Activated CD4-positive, alpha-beta T cell treated with anti-CD3 and anti-CD28 coated beads, Interleukin-2, amount 50 U/mL, for 16 hours (primary cell): ENCODE measurements at regions not wholly inside any gene's neighbourhood (a gene's known extent, or its start where the extent isn't known, plus 50 kb on each side); places are given as distances from the start of the nearest gene placed in this dataset.

Experiments used
- DNase-seq: peaks from one replicate; pipeline ENCODE4 v3.0.0-alpha.2; 2020

- no peak for DNase-seq
Measured at GRCh38 chr13:106381091-106381490, 154.4 kb downstream of the EFNB2 start.

- no peak for DNase-seq
Measured at GRCh38 chr13:106377931-106378662, 157.4 kb downstream of the EFNB2 start.

GRCh38 chr13:106377341-106377740 lies 158.1 kb downstream of the EFNB2 start:
- no peak for DNase-seq

- DNase-seq = no peak
Measured at GRCh38 chr13:106376401-106377112, 158.9 kb downstream of the EFNB2 start.

- no peak for DNase-seq
Measured at GRCh38 chr13:106375085-106375484, 160.4 kb downstream of the EFNB2 start.

- DNase-seq = no peak
Measured at GRCh38 chr13:106374631-106375030, 160.8 kb downstream of the EFNB2 start.

GRCh38 chr13:106373989-106374572 lies 161.4 kb downstream of the EFNB2 start:
- no peak for DNase-seq

- DNase-seq = no peak
Measured at GRCh38 chr13:106373304-106373988, 162.0 kb downstream of the EFNB2 start.

GRCh38 chr13:106372199-106373155 lies 163.0 kb downstream of the EFNB2 start:
- DNase-seq = no peak

GRCh38 chr13:106371024-106371423 lies 164.4 kb downstream of the EFNB2 start:
- no peak for DNase-seq

- no peak for DNase-seq
Measured at GRCh38 chr13:106369858-106370257, 165.6 kb downstream of the EFNB2 start.

- no peak for DNase-seq
Measured at GRCh38 chr13:106369091-106369490, 166.4 kb downstream of the EFNB2 start.

GRCh38 chr13:106367361-106367971 lies 168.0 kb downstream of the EFNB2 start:
- no peak for DNase-seq

GRCh38 chr13:106362707-106363106 lies 172.8 kb downstream of the EFNB2 start:
- DNase-seq = no peak

- no peak for DNase-seq
Measured at GRCh38 chr13:106361621-106362020, 173.8 kb downstream of the EFNB2 start.

GRCh38 chr13:106357198-106357597 lies 178.3 kb downstream of the EFNB2 start:
- no peak for DNase-seq

GRCh38 chr13:106355866-106356265 lies 179.6 kb downstream of the EFNB2 start:
- no peak for DNase-seq

- DNase-seq = no peak
Measured at GRCh38 chr13:106354961-106355360, 180.5 kb downstream of the EFNB2 start.

- no peak for DNase-seq
Measured at GRCh38 chr13:106352850-106353249, 182.6 kb downstream of the EFNB2 start.

- DNase-seq = no peak
Measured at GRCh38 chr13:106351251-106351650, 184.2 kb downstream of the EFNB2 start.

GRCh38 chr13:106350208-106350607 lies 185.3 kb downstream of the EFNB2 start:
- DNase-seq = no peak
